Glutamatergic neuron (in vitro differentiated cells): ENCODE measurements at regions not wholly inside any gene's neighbourhood (a gene's known extent, or its start where the extent isn't known, plus 50 kb on each side); places are given as distances from the start of the nearest gene placed in this dataset.

Source experiments
- DNase-seq: peaks from one replicate; pipeline ENCODE4 v3.0.0; 2022
- H3K27ac Mint-ChIP-seq: one replicate; pipeline ENCODE4 v1.8.0; 2020; ENCODE audit warnings: mild to moderate bottlenecking, mixed read lengths, inconsistent platforms; ENCODE audit not compliant: unreplicated experiment
- H3K27me3 Mint-ChIP-seq: one replicate; pipeline ENCODE4 v1.8.0; 2020; ENCODE audit warnings: mild to moderate bottlenecking, moderate library complexity, mixed read lengths, inconsistent platforms; ENCODE audit not compliant: unreplicated experiment
- H3K36me3 Mint-ChIP-seq: one replicate; pipeline ENCODE4 v1.8.0; 2020; ENCODE audit warnings: mild to moderate bottlenecking, mixed read lengths, inconsistent platforms; ENCODE audit not compliant: unreplicated experiment
- H3K4me1 Mint-ChIP-seq: one replicate; pipeline ENCODE4 v1.8.0; 2020; ENCODE audit warnings: mild to moderate bottlenecking, low read depth, mixed read lengths, inconsistent platforms; ENCODE audit not compliant: unreplicated experiment
- H3K4me3 Mint-ChIP-seq: one replicate; pipeline ENCODE4 v1.8.0; 2020; ENCODE audit warnings: mild to moderate bottlenecking, mixed read lengths, inconsistent platforms; ENCODE audit not compliant: unreplicated experiment
- H3K9me3 Mint-ChIP-seq: one replicate; pipeline ENCODE4 v1.8.0; 2020; ENCODE audit warnings: mild to moderate bottlenecking, moderate library complexity, mixed read lengths, inconsistent platforms; ENCODE audit not compliant: unreplicated experiment
- CTCF ChIP-seq: fragments of 200-600 bp; sonication (generic); IDR thresholded peaks from one replicate; pipeline ENCODE4 v1.5.0; 2021; ENCODE audit not compliant: partially characterized antibody, unreplicated experiment

- DNase-seq: no peak
- H3K4me1 Mint-ChIP-seq: peaks cover 11% of the 10 kb centered on the region
- H3K4me3 Mint-ChIP-seq: no peak overlapping the region
- peaks cover 5% of the 10 kb centered on the region for H3K27me3 Mint-ChIP-seq
- H3K9me3 Mint-ChIP-seq: no peaks in the 10 kb centered on the region
- no peak for TF ChIP-seq CTCF
- no peaks in the 10 kb centered on the region for H3K36me3 Mint-ChIP-seq
- no peak overlapping the region for H3K27ac Mint-ChIP-seq
Observed at GRCh38 chr13:23953860-23954512, 56.7 kb upstream of the C1QTNF9B start.

GRCh38 chr13:23955064-23955463, 57.8 kb upstream of the C1QTNF9B start:
- Mint-ChIP-seq H3K27me3 (peaks cover 5% of the 10 kb centered on the region), H3K9me3 (no peaks in the 10 kb centered on the region), H3K27ac (no peak overlapping the region), H3K4me1 (peaks cover 11% of the 10 kb centered on the region), H3K4me3 (no peak overlapping the region), H3K36me3 (no peaks in the 10 kb centered on the region)
- no peak for TF ChIP-seq CTCF
- DNase-seq: no peak

GRCh38 chr13:23956106-23956505, 58.8 kb upstream of the C1QTNF9B start:
- no peak overlapping the region for H3K27ac Mint-ChIP-seq
- no peaks in the 10 kb centered on the region for H3K36me3 Mint-ChIP-seq
- DNase-seq: no peak
- H3K4me3 Mint-ChIP-seq: no peak overlapping the region
- H3K4me1 Mint-ChIP-seq: peaks cover 11% of the 10 kb centered on the region
- TF ChIP-seq CTCF: no peak
- H3K9me3 Mint-ChIP-seq: no peaks in the 10 kb centered on the region
- H3K27me3 Mint-ChIP-seq: peaks cover 5% of the 10 kb centered on the region

- Mint-ChIP-seq H3K27me3 (peaks cover 5% of the 10 kb centered on the region), H3K4me3 (no peak overlapping the region), H3K4me1 (peaks cover 11% of the 10 kb centered on the region), H3K27ac (peak overlapping the region; percentile 71), H3K36me3 (no peaks in the 10 kb centered on the region), H3K9me3 (no peaks in the 10 kb centered on the region)
- DNase-seq: no peak
- TF ChIP-seq CTCF: no peak
Observed at GRCh38 chr13:23957981-23958380, 60.7 kb upstream of the C1QTNF9B start.

GRCh38 chr13:23959231-23959862, 62.0 kb upstream of the C1QTNF9B start:
- H3K4me3 Mint-ChIP-seq: no peak overlapping the region
- TF ChIP-seq CTCF: no peak
- peaks cover 17% of the 10 kb centered on the region for H3K4me1 Mint-ChIP-seq
- DNase-seq: no peak
- peaks cover 4% of the 10 kb centered on the region for H3K27me3 Mint-ChIP-seq
- no peak overlapping the region for H3K27ac Mint-ChIP-seq
- no peaks in the 10 kb centered on the region for H3K36me3 Mint-ChIP-seq
- no peaks in the 10 kb centered on the region for H3K9me3 Mint-ChIP-seq
